ENCODE measurements at regions not wholly inside any gene's neighbourhood (a gene's known extent, or its start where the extent isn't known, plus 50 kb on each side); places are given as distances from the start of the nearest gene placed in this dataset.

- DNase-seq (ENCODE audit: low read depth, low spot score) (no peak), FAIRE-seq (no peak)
- no peaks in the 10 kb centered on the region for H3K9me1 ChIP-seq (replicated peaks; ENCODE audit: control insufficient read depth, extremely low read depth, insufficient read depth, low read length)
- dilution Hi-C loops (cut with MboI; ENCODE audit: extremely low pct_ligation_motif_present, low sequenced_read_pairs): no loop called here
- no peak overlapping the region for H2AFZ ChIP-seq (ENCODE audit: low read depth, low read length)
- H3K4me3 ChIP-seq (replicated peaks in 1 of 3; ENCODE audit: insufficient read depth in 1 of 3, low read depth in 1 of 3, low read length in 3 of 3): no peak overlapping the region
- no TSS peak for BruUV-seq (replicated peaks)
- TF ChIP-seq GATA2 (IDR thresholded peaks at IDR 0.05; ENCODE audit: insufficient read depth, insufficient read length, low read depth, low read length): no peak
- no peak for TF ChIP-seq JUN (IDR thresholded peaks at IDR 0.05; ENCODE audit: borderline replicate concordance, insufficient read depth, insufficient read length, low read depth)
- no peak for TF ChIP-seq MAX (IDR thresholded peaks at IDR 0.05; ENCODE audit: insufficient read depth, insufficient read length)
- TF ChIP-seq EZH2 (IDR thresholded peaks at IDR 0.05; ENCODE audit: borderline replicate concordance, low read depth, low read length, severe bottlenecking): no peak
- no peak for TF ChIP-seq POLR2AphosphoS5 (IDR thresholded peaks at IDR 0.05; ENCODE audit: insufficient read depth, low read depth, low read length)
- no peak for TF ChIP-seq POLR2A (IDR thresholded peaks at IDR 0.05; ENCODE audit: low read depth, low read length)
- no peak for TF ChIP-seq CTCF (IDR thresholded peaks at IDR 0.05; ENCODE audit: extremely low read depth in 1 of 2, insufficient read depth in 1 of 2, low read depth in 1 of 2, low read length in 2 of 2)
- TF ChIP-seq MYC (IDR thresholded peaks at IDR 0.05; ENCODE audit: low read depth, low read length): no peak
- TF ChIP-seq FOS (IDR thresholded peaks at IDR 0.05; ENCODE audit: borderline replicate concordance, insufficient read depth, low read length): no peak
- no peaks in the 10 kb centered on the region for H3K27me3 ChIP-seq (ENCODE audit: control insufficient read depth in 2 of 2, insufficient read depth in 2 of 2, low read length in 2 of 2)
- CTCF ChIA-PET: interaction anchor here (0.7 kb wide), 1 partner anchor 15 kb away, joined by 3 read pairs; no protein-coding TSS in a partner anchor
- intact Hi-C loops (cut with micrococcal nuclease): no loop called here
- POLR2A ChIA-PET: no interaction called here
- no peak overlapping the region for H3K9ac ChIP-seq (replicated peaks; ENCODE audit: extremely low read depth, insufficient read depth, low read length)
- no peak overlapping the region for H3K4me2 ChIP-seq (ENCODE audit: insufficient read depth, low read length)
- H4K20me1 ChIP-seq (replicated peaks; ENCODE audit: control insufficient read depth, extremely low read depth, insufficient read depth, low read length): no peaks in the 10 kb centered on the region
- H3K36me3 ChIP-seq (ENCODE audit: control insufficient read depth in 2 of 2, extremely low read depth in 1 of 2, insufficient read depth in 2 of 2, low read length in 2 of 2): no peaks in the 10 kb centered on the region
- no peaks in the 10 kb centered on the region for H3K4me1 ChIP-seq (ENCODE audit: control insufficient read depth, extremely low read depth, insufficient read depth, low read length)
- H3K79me2 ChIP-seq (ENCODE audit: control insufficient read depth, insufficient read depth, low read length): no peaks in the 10 kb centered on the region
- no peaks in the 10 kb centered on the region for H3K9me3 ChIP-seq (replicated peaks; ENCODE audit: control insufficient read depth, insufficient read depth, low read length)
- H3K27ac ChIP-seq (ENCODE audit: insufficient read depth, low read depth, low read length): no peak overlapping the region
Observed at GRCh38 chr16:55184619-55185018, 139.4 kb upstream of the IRX6 start.

Data from endothelial cell of umbilical vein (primary cell).